HEK293T (cell line): ENCODE measurements at regions not wholly inside any gene's neighbourhood (a gene's known extent, or its start where the extent isn't known, plus 50 kb on each side); places are given as distances from the start of the nearest gene placed in this dataset.

ENCODE experiments used
- CTCF ChIA-PET: fragments of 350-600 bp; formaldehyde crosslinking; extraction: SDS; loops from one replicate; lab custom pipeline; 2021; ENCODE audit warnings: antibody characterized with exemption, inconsistent platforms; lab: Yijun Ruan, JAX
- POLR2A ChIA-PET: fragments of 350-600 bp; formaldehyde crosslinking; extraction: SDS; loops from one replicate; lab custom pipeline; 2020; ENCODE audit warnings: antibody characterized with exemption, inconsistent platforms; lab: Yijun Ruan, JAX
- DNase-seq: peaks from one replicate; pipeline ENCODE4 v3.0.0; 2012; ENCODE audit warnings: mixed read lengths; ENCODE audit errors: extremely low spot score
- ARNT ChIP-seq: fragments of 450-650 bp; IDR thresholded peaks from 2 replicates; pipeline ENCODE4 v1.6.1; 2017; ENCODE audit warnings: mild to moderate bottlenecking
- BHLHE40 ChIP-seq: fragments of 450-650 bp; IDR thresholded peaks from 2 replicates; pipeline ENCODE4 v1.6.1; 2016; ENCODE audit warnings: mild to moderate bottlenecking, moderate library complexity, borderline replicate concordance
- CTBP1 ChIP-seq: fragments of 450-650 bp; IDR thresholded peaks from 2 replicates; pipeline ENCODE4 v1.6.1; 2016; ENCODE audit warnings: borderline replicate concordance
- ELF4 ChIP-seq: fragments of 450-650 bp; IDR thresholded peaks from 2 replicates; pipeline ENCODE4 v1.6.1; 2017; ENCODE audit warnings: antibody characterized with exemption
- FOXA1 ChIP-seq: fragments of 450-650 bp; IDR thresholded peaks from 2 replicates; pipeline ENCODE4 v1.6.1; 2016; ENCODE audit warnings: mild to moderate bottlenecking
- FOXK2 ChIP-seq: fragments of 450-650 bp; IDR thresholded peaks from 2 replicates; pipeline ENCODE4 v1.6.1; 2016; ENCODE audit warnings: mild to moderate bottlenecking
- FOXM1 ChIP-seq: fragments of 450-650 bp; IDR thresholded peaks from 2 replicates; pipeline ENCODE4 v1.6.1; 2017; ENCODE audit warnings: mild to moderate bottlenecking, borderline replicate concordance
- HDGF ChIP-seq: fragments of 450-650 bp; IDR thresholded peaks from 2 replicates; pipeline ENCODE4 v1.6.1; 2017; ENCODE audit warnings: antibody characterized with exemption, borderline replicate concordance
- L3MBTL2 ChIP-seq: fragments of 450-650 bp; conservative IDR thresholded peaks from 2 replicates; pipeline ENCODE4 v1.6.1; 2016; ENCODE audit warnings: mild to moderate bottlenecking
- LEF1 ChIP-seq: fragments of 450-650 bp; IDR thresholded peaks from 2 replicates; pipeline ENCODE4 v1.6.1; 2017; ENCODE audit warnings: mild to moderate bottlenecking, borderline replicate concordance
- NFRKB ChIP-seq: fragments of 450-650 bp; IDR thresholded peaks from 2 replicates; pipeline ENCODE4 v1.6.1; 2016; ENCODE audit warnings: mild to moderate bottlenecking, moderate library complexity
- PKNOX1 ChIP-seq: fragments of 450-650 bp; IDR thresholded peaks from 2 replicates; pipeline ENCODE4 v1.6.1; 2016
- SP1 ChIP-seq: fragments of 450-650 bp; IDR thresholded peaks from 2 replicates; pipeline ENCODE4 v1.6.1; 2017
- SUZ12 ChIP-seq: fragments of 450-650 bp; IDR thresholded peaks from 2 replicates; pipeline ENCODE4 v1.6.1; 2016; ENCODE audit warnings: mild to moderate bottlenecking
- TARDBP ChIP-seq: fragments of 450-650 bp; IDR thresholded peaks from 2 replicates; pipeline ENCODE4 v1.6.1; 2016
- ZNF384 ChIP-seq: fragments of 450-650 bp; IDR thresholded peaks from 2 replicates; pipeline ENCODE4 v1.6.1; 2016

- DNase-seq = no peak
- CTCF ChIA-PET = no interaction called here
- POLR2A ChIA-PET = no interaction called here
- no peak for TF ChIP-seq FOXA1
- no peak for TF ChIP-seq L3MBTL2
- no peak for TF ChIP-seq PKNOX1
- TF ChIP-seq BHLHE40 = no peak
- no peak for TF ChIP-seq TARDBP
- no peak for TF ChIP-seq ZNF384
- TF ChIP-seq FOXK2 = no peak
- no peak for TF ChIP-seq ARNT
Observed at GRCh38 chr3:167958141-167958540, 137.6 kb downstream of the GOLIM4 start.

- TF ChIP-seq SUZ12 (no peak), ZNF384 (no peak), L3MBTL2 (no peak), LEF1 (no peak), SP1 (no peak), NFRKB (no peak), CTBP1 (no peak), FOXA1 (no peak), FOXM1 (no peak), PKNOX1 (no peak), HDGF (no peak), FOXK2 (no peak), BHLHE40 (no peak), ELF4 (no peak), TARDBP (no peak), ARNT (no peak)
- DNase-seq = no peak
- CTCF ChIA-PET = no interaction called here
- POLR2A ChIA-PET = no interaction called here
Observed at GRCh38 chr3:167952969-167953368, 142.8 kb downstream of the GOLIM4 start.

- CTCF ChIA-PET = no interaction called here
- no peak for TF ChIP-seq LEF1
- no peak for TF ChIP-seq BHLHE40
- TF ChIP-seq CTBP1 = no peak
- TF ChIP-seq L3MBTL2 = no peak
- TF ChIP-seq SUZ12 = no peak
- no peak for TF ChIP-seq TARDBP
- TF ChIP-seq HDGF = no peak
- no peak for TF ChIP-seq ZNF384
- TF ChIP-seq FOXK2 = no peak
- no peak for TF ChIP-seq ELF4
- DNase-seq = no peak
- POLR2A ChIA-PET = no interaction called here
Observed at GRCh38 chr3:167950212-167950611, 145.5 kb downstream of the GOLIM4 start.

- POLR2A ChIA-PET = no interaction called here
Observed at GRCh38 chr3:167941234-167941995, 154.3 kb downstream of the GOLIM4 start.

GRCh38 chr3:167940241-167940640, 155.5 kb downstream of the GOLIM4 start:
- ChIA-PET CTCF (no interaction called here), POLR2A (no interaction called here)
- DNase-seq = no peak
- TF ChIP-seq ARNT (no peak), L3MBTL2 (no peak), ELF4 (no peak), FOXK2 (no peak)

More at GRCh38 chr3:167941234-167941995, 154.3 kb downstream of the GOLIM4 start:
- no peak for TF ChIP-seq SP1
- no peak for TF ChIP-seq SUZ12
- no peak for TF ChIP-seq FOXK2
- TF ChIP-seq FOXM1 = no peak
- TF ChIP-seq CTBP1 = no peak
- no peak for TF ChIP-seq HDGF
- TF ChIP-seq NFRKB = no peak
- TF ChIP-seq BHLHE40 = no peak
- TF ChIP-seq TARDBP = no peak
- TF ChIP-seq FOXA1 = no peak
- TF ChIP-seq ZNF384 = no peak
- no peak for TF ChIP-seq LEF1
- no peak for TF ChIP-seq PKNOX1
- no peak for TF ChIP-seq L3MBTL2
- no peak for TF ChIP-seq ELF4
- TF ChIP-seq ARNT = no peak
- CTCF ChIA-PET = no interaction called here
- DNase-seq = no peak

- CTCF ChIA-PET = interaction anchor here (0.6 kb wide), 1 partner anchor 38 kb away, joined by 4 read pairs; no protein-coding TSS in a partner anchor
- no peak for DNase-seq
- TF ChIP-seq TARDBP = no peak
- TF ChIP-seq LEF1 = no peak
- TF ChIP-seq L3MBTL2 = no peak
- POLR2A ChIA-PET = no interaction called here
Observed at GRCh38 chr3:167938516-167938915, 157.2 kb downstream of the GOLIM4 start.

- TF ChIP-seq HDGF = no peak
- no peak for TF ChIP-seq LEF1
- TF ChIP-seq PKNOX1 = no peak
- no peak for TF ChIP-seq TARDBP
Observed at GRCh38 chr3:167936019-167936418, 159.7 kb downstream of the GOLIM4 start.

More at GRCh38 chr3:167936019-167936418, 159.7 kb downstream of the GOLIM4 start:
- POLR2A ChIA-PET = no interaction called here
- DNase-seq = no peak
- CTCF ChIA-PET = interaction anchor here (0.6 kb wide), 1 partner anchor 28 kb away, joined by 4 read pairs; no protein-coding TSS in a partner anchor
